HCT116 (cell line): ENCODE measurements at regions not wholly inside any gene's neighbourhood (a gene's known extent, or its start where the extent isn't known, plus 50 kb on each side); places are given as distances from the start of the nearest gene placed in this dataset.

Experiments
- ATAC-seq: fragments of 200-7000 bp; cut with Tn5 transposase; 2 replicates; pipeline ENCODE4 v1.9.1; 2020; ENCODE audit warnings: mild to moderate bottlenecking, moderate library complexity
- BruUV-seq: library from RNA; stranded (reverse); fragments of 400-500 nt; replicated peaks from 2 replicates; lab custom pipeline; 2021; lab: Mats Ljungman, UMichigan
- CTCF ChIA-PET: fragments of 300-600 bp; sonication (Branson Sonifier 250); formaldehyde crosslinking; loops from one replicate; lab custom pipeline; 2021; ENCODE audit warnings: antibody characterized with exemption; lab: Charles Lee
- POLR2A ChIA-PET: fragments of 300-600, 350-600 bp; sonication (Branson Sonifier 250); formaldehyde crosslinking; loops from one replicate; lab custom pipeline; 2021; ENCODE audit warnings: antibody characterized with exemption; lab: Charles Lee
- RAD21 ChIA-PET, 2 experiments: fragments of 300-600 bp; sonication (Branson Sonifier 250); formaldehyde crosslinking; loops; one replicate each; lab custom pipeline; 2023; ENCODE audit warnings: low total read pairs in 2 of 2; ENCODE audit not compliant: uncharacterized antibody in 2 of 2, unreplicated experiment in 2 of 2, low non-redundant PET in 1 of 2; lab: Charles Lee
- DNase-seq: peaks from one replicate; pipeline ENCODE4 v3.0.0-alpha.2; 2010; ENCODE audit warnings: low read depth, low spot score
- H2AFZ ChIP-seq: fragments of 200-600 bp; shearing (Covaris generic), sonication (generic); 2 replicates; pipeline ENCODE4 v1.6.1; 2017; ENCODE audit warnings: low read depth, mixed run types, mixed read lengths, antibody characterized with exemption, low read length; ENCODE audit not compliant: poor library complexity, severe bottlenecking
- H3K27ac ChIP-seq: 2 replicates; pipeline ENCODE4 v1.5.1; 2012; ENCODE audit warnings: low read depth, low read length
- H3K27me3 ChIP-seq: fragments of 200-600 bp; sonication (generic); 2 replicates; pipeline ENCODE4 v1.6.1; 2016; ENCODE audit warnings: mixed run types, low read length, mixed read lengths; ENCODE audit not compliant: insufficient read depth
- H3K36me3 ChIP-seq, 2 experiments: fragments of 200-500 bp in 1 of 2; fragments of 200-600 bp in 1 of 2; sonication (Bioruptor generic) in 1 of 2; sonication (generic) in 1 of 2; 2 replicates each; pipeline versions ENCODE4 v1.5.1 to v1.6.1; 2014 to 2016; ENCODE audit warnings: low read length in 2 of 2, inconsistent platforms in 1 of 2, mixed read lengths in 1 of 2, mixed run types in 1 of 2; ENCODE audit not compliant: insufficient read depth in 2 of 2, control insufficient read depth in 1 of 2
- H3K4me1 ChIP-seq, 2 experiments: fragments of 200-600 bp in 1 of 2; sonication (generic) in 1 of 2; 2 replicates each; pipeline versions ENCODE4 v1.5.1 to v1.6.1; 2012 to 2017; ENCODE audit warnings: low read length in 2 of 2, inconsistent platforms in 1 of 2, mild to moderate bottlenecking in 1 of 2, mixed read lengths in 1 of 2, mixed run types in 1 of 2, moderate library complexity in 1 of 2; ENCODE audit not compliant: insufficient read depth in 2 of 2, control insufficient read depth in 1 of 2
- H3K4me2 ChIP-seq: fragments of 200-600 bp; sonication (generic); 2 replicates; pipeline ENCODE4 v1.6.1; 2017; ENCODE audit warnings: mixed run types, low read length, mixed read lengths
- H3K4me3 ChIP-seq, 2 experiments: fragments of 200-600 bp in 1 of 2; sonication (generic) in 1 of 2; replicated peaks in 1 of 2; 2 replicates each; pipeline ENCODE4 v1.5.1; 2011 to 2016; ENCODE audit warnings: low read length in 2 of 2, control low read depth in 1 of 2, low read depth in 1 of 2, mild to moderate bottlenecking in 1 of 2, mixed read lengths in 1 of 2, mixed run types in 1 of 2
- H3K79me2 ChIP-seq: fragments of 200-600 bp; sonication (generic); 2 replicates; pipeline ENCODE4 v1.6.1; 2017; ENCODE audit warnings: mild to moderate bottlenecking, mixed run types, low read length, moderate library complexity, mixed read lengths; ENCODE audit not compliant: insufficient read depth
- H3K9ac ChIP-seq: fragments of 200-600 bp; sonication (generic); 2 replicates; pipeline ENCODE4 v1.6.1; 2016; ENCODE audit warnings: low read length, mixed read lengths
- H3K9me2 ChIP-seq: fragments of 200-600 bp; sonication (generic), shearing (Covaris generic); 2 replicates; pipeline ENCODE4 v1.6.1; 2017; ENCODE audit warnings: mixed run types, mild to moderate bottlenecking, moderate library complexity; ENCODE audit not compliant: insufficient read depth
- H3K9me3 ChIP-seq, 2 experiments: fragments of 200-500 bp in 1 of 2; fragments of 200-600 bp in 1 of 2; sonication (Bioruptor generic) in 1 of 2; sonication (generic) in 1 of 2; 2 replicates each; pipeline ENCODE4 v1.6.1; 2014 to 2017; ENCODE audit warnings: low read length in 2 of 2, mixed read lengths in 2 of 2, inconsistent platforms in 1 of 2, low read depth in 1 of 2, mild to moderate bottlenecking in 1 of 2, mixed run types in 1 of 2, moderate library complexity in 1 of 2; ENCODE audit not compliant: control insufficient read depth in 1 of 2, insufficient read depth in 1 of 2
- H4K20me1 ChIP-seq: fragments of 200-600 bp; sonication (generic), shearing (Covaris generic); 2 replicates; pipeline ENCODE4 v1.6.1; 2017; ENCODE audit warnings: mixed run types, mild to moderate bottlenecking, moderate library complexity; ENCODE audit not compliant: insufficient read depth
- CBX3 ChIP-seq: IDR thresholded peaks from 2 replicates; pipeline ENCODE4 v1.6.1; 2012; ENCODE audit warnings: low read depth
- CEBPB ChIP-seq: IDR thresholded peaks from 2 replicates; pipeline ENCODE4 v1.6.1; 2012; ENCODE audit warnings: low read depth
- EGR1 ChIP-seq: IDR thresholded peaks from 2 replicates; pipeline ENCODE4 v1.6.1; 2012; ENCODE audit warnings: low read depth
- EZH2 ChIP-seq: fragments of 200-600 bp; sonication (generic); IDR thresholded peaks from 2 replicates; pipeline ENCODE4 v1.6.1; 2017; ENCODE audit warnings: antibody characterized with exemption, mixed run types
- FOSL1 ChIP-seq: IDR thresholded peaks from 2 replicates; pipeline ENCODE4 v1.6.1; 2012; ENCODE audit warnings: low read depth
- JUND ChIP-seq: IDR thresholded peaks from 2 replicates; pipeline ENCODE4 v1.6.1; 2012
- POLR2A ChIP-seq: IDR thresholded peaks from 2 replicates; pipeline ENCODE4 v1.7.0; 2011; ENCODE audit warnings: borderline replicate concordance; ENCODE audit not compliant: insufficient read depth, insufficient read length; ENCODE audit errors: extremely low read depth
- POLR2AphosphoS5 ChIP-seq: IDR thresholded peaks from 2 replicates; pipeline ENCODE4 v1.6.1; 2011; ENCODE audit warnings: mild to moderate bottlenecking, low read depth, low read length, moderate library complexity
- RAD21 ChIP-seq: IDR thresholded peaks from 2 replicates; pipeline ENCODE4 v1.6.1; 2012; ENCODE audit warnings: low read depth, mild to moderate bottlenecking
- SIN3A ChIP-seq: IDR thresholded peaks from 2 replicates; pipeline ENCODE4 v1.6.1; 2012; ENCODE audit warnings: low read depth
- TCF7L2 ChIP-seq: IDR thresholded peaks from 2 replicates; pipeline ENCODE4 v1.7.0; 2011; ENCODE audit warnings: borderline replicate concordance, inconsistent platforms; ENCODE audit not compliant: insufficient read depth, insufficient read length; ENCODE audit errors: extremely low read depth
- ZFX ChIP-seq: fragments of 450-650 bp; IDR thresholded peaks from 2 replicates; pipeline ENCODE4 v1.6.1; 2017
- ZNF274 ChIP-seq: fragments of 200-500 bp; sonication (Bioruptor generic); IDR thresholded peaks from 2 replicates; pipeline ENCODE4 v1.6.1; 2014; ENCODE audit warnings: mild to moderate bottlenecking, low read depth, low read length, inconsistent platforms
- intact Hi-C: fragments of 100-400 bp; cut with micrococcal nuclease; formaldehyde crosslinking; loops from 2 replicates; pipeline ENCODE4 v1.10.0; 2022
- TF ChIP-seq, protein P1 (sequence below): IDR thresholded peaks from 2 replicates; pipeline ENCODE4 v1.6.1; 2012
- TF ChIP-seq, protein P2 (sequence below), 3 experiments: fragments of 200-600 bp in 1 of 3; sonication (generic) in 1 of 3; IDR thresholded peaks in 2 of 3; conservative IDR thresholded peaks in 1 of 3; 2 replicates each; pipeline ENCODE4 v1.5.1; 2012 to 2017; ENCODE audit warnings: low read depth in 2 of 3, low read length in 2 of 3, antibody characterized with exemption in 1 of 3, borderline replicate concordance in 1 of 3, control low read depth in 1 of 3, mild to moderate bottlenecking in 1 of 3, mixed read lengths in 1 of 3, mixed run types in 1 of 3, moderate library complexity in 1 of 3; ENCODE audit not compliant: insufficient read depth in 1 of 3

DNA sequence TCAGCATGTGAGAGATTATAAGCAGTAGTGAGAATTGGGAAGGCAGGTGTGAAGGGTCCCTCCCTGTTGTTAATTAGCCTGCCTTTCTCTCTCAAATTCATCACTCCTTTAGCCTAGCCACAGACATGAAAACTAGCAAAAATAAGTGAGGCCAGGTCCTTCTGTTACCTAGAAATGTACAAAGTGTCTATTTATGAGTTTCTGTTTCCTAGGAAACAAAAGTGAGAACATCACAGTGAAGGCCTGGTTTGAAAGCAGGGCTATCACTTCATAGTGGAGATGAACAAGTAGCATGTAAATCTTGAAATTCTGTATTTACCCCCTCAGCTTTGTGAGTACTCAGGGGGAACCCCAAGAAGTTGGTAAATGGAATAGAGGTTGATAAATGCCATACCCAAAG is 78.2 kb upstream of the UMPS start (continued):
- TF ChIP-seq EZH2: no peak
- TF ChIP-seq, protein P1, sequence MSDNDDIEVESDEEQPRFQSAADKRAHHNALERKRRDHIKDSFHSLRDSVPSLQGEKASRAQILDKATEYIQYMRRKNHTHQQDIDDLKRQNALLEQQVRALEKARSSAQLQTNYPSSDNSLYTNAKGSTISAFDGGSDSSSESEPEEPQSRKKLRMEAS: no peak

DNA sequence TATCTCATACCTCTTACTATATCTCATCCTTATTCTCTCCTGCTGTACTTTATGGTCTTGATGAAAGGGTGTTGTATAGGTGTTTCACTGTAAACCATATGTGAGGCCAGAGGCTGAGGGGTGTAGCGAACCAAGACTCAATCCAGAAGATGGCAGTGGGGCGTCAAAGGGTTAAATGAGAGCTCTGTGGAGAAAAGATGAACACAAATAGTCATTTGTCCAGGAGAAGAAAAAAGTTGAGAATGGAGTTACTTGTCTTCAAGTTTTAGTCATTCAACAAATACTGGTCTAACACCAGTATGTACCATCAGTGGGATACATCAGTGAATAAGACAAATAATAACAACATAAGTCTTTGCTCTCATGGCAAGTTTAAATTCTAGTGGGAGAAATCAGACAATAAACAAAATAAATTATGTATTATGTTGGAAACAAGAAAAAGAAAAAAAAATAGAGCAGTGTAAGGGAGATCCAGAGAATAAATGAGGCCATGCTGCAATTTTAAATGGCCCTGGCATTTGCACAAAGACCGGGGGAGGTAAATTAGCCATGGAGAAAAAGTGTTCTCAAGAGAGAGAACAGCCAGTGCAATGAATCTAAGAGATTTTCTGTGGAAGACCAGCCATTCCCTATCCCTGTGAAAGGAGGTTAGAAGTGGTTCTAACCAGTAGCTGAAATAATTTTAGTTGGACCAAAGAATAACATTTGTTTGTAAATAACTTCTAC is 77.0 kb upstream of the UMPS start:
- H3K9me3 ChIP-seq: no peaks in the 10 kb centered on the region
- H3K27me3 ChIP-seq: no peaks in the 10 kb centered on the region
- H3K79me2 ChIP-seq: no peaks in the 10 kb centered on the region
- DNase-seq (no peak), ATAC-seq (no peak)
- BruUV-seq: no TSS peak
- TF ChIP-seq CEBPB (no peak), POLR2AphosphoS5 (no peak), RAD21 (no peak), CBX3 (no peak), TCF7L2 (no peak), SIN3A (no peak), JUND (no peak), ZNF274 (no peak), FOSL1 (no peak), EZH2 (no peak), ZFX (no peak), EGR1 (no peak), POLR2A (no peak)
- TF ChIP-seq, protein P2, sequence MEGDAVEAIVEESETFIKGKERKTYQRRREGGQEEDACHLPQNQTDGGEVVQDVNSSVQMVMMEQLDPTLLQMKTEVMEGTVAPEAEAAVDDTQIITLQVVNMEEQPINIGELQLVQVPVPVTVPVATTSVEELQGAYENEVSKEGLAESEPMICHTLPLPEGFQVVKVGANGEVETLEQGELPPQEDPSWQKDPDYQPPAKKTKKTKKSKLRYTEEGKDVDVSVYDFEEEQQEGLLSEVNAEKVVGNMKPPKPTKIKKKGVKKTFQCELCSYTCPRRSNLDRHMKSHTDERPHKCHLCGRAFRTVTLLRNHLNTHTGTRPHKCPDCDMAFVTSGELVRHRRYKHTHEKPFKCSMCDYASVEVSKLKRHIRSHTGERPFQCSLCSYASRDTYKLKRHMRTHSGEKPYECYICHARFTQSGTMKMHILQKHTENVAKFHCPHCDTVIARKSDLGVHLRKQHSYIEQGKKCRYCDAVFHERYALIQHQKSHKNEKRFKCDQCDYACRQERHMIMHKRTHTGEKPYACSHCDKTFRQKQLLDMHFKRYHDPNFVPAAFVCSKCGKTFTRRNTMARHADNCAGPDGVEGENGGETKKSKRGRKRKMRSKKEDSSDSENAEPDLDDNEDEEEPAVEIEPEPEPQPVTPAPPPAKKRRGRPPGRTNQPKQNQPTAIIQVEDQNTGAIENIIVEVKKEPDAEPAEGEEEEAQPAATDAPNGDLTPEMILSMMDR (IDR thresholded peaks at IDR 0.05 in 2 of 3, conservative IDR thresholded peaks at IDR 0.05 in 1 of 3; ENCODE audit: borderline replicate concordance in 1 of 3, insufficient read depth in 1 of 3, low read depth in 2 of 3, low read length in 2 of 3): no peak
- H3K4me1 ChIP-seq: no peaks in the 10 kb centered on the region
- ChIA-PET RAD21 (no interaction called here), POLR2A (no interaction called here), CTCF (no interaction called here)
- H3K9ac ChIP-seq: no peak overlapping the region
- H3K36me3 ChIP-seq: no peaks in the 10 kb centered on the region
- H3K27ac ChIP-seq: no peak overlapping the region
- intact Hi-C loops: no loop called here
- H4K20me1 ChIP-seq: no peaks in the 10 kb centered on the region
- H2AFZ ChIP-seq: no peak overlapping the region
- H3K4me2 ChIP-seq: no peak overlapping the region
- H3K9me2 ChIP-seq: no peaks in the 10 kb centered on the region
- H3K4me3 ChIP-seq: no peak overlapping the region
